ENCODE measurements at regions not wholly inside any gene's neighbourhood (a gene's known extent, or its start where the extent isn't known, plus 50 kb on each side); places are given as distances from the start of the nearest gene placed in this dataset.

GRCh38 chr6:23184351-23184750, 615.0 kb downstream of the HDGFL1 start:
- no peaks in the 10 kb centered on the region for H3K36me3 ChIP-seq
- H3K4me3 ChIP-seq = no peak overlapping the region
- H3K9me3 ChIP-seq = no peaks in the 10 kb centered on the region
- TF ChIP-seq CTCF (IDR thresholded peaks at IDR 0.05) = no peak
- TF ChIP-seq POLR2A (IDR thresholded peaks at IDR 0.05) = no peak
- peaks cover 0 to 12% (median 2%) of the 10 kb centered on the region in 12 donors for H3K4me1 ChIP-seq
- no peaks in the 10 kb centered on the region for H3K27me3 ChIP-seq
- no peak overlapping the region for H3K27ac ChIP-seq
- no peak for DNase-seq
- 96 to 98% (median 97%) methylated on average over 3 of the region's 3 CpGs for WGBS, 4 donors
- intact Hi-C loops (cut with DNase I) = no loop called here
- ATAC-seq = no peak

- intact Hi-C loops (cut with DNase I) = no loop called here
- H3K9me3 ChIP-seq = no peaks in the 10 kb centered on the region
- WGBS, 4 donors = 81 to 96% (median 94%) methylated on average over 3 of the region's 3 CpGs
- no peaks in the 10 kb centered on the region for H3K36me3 ChIP-seq
- H3K4me3 ChIP-seq = no peak overlapping the region
- TF ChIP-seq POLR2A (IDR thresholded peaks at IDR 0.05) (no peak), CTCF (IDR thresholded peaks at IDR 0.05) (no peak)
- no peak for ATAC-seq
- H3K27me3 ChIP-seq = no peaks in the 10 kb centered on the region
- DNase-seq = no peak
- H3K4me1 ChIP-seq = no peaks in the 10 kb centered on the region
- H3K27ac ChIP-seq = no peak overlapping the region
Measured at GRCh38 chr6:23195487-23195886, 626.1 kb downstream of the HDGFL1 start.

- H3K27ac ChIP-seq = no peak overlapping the region
- H3K27me3 ChIP-seq = no peaks in the 10 kb centered on the region
- DNase-seq (no peak), ATAC-seq (no peak)
- intact Hi-C loops (cut with DNase I) = no loop called here
- 95% methylated on average over 4 of the region's 4 CpGs for WGBS, 4 donors
- no peak overlapping the region for H3K4me3 ChIP-seq
- TF ChIP-seq CTCF (IDR thresholded peaks at IDR 0.05) = no peak
- no peak for TF ChIP-seq POLR2A (IDR thresholded peaks at IDR 0.05)
- H3K36me3 ChIP-seq = no peaks in the 10 kb centered on the region
- no peaks in the 10 kb centered on the region for H3K9me3 ChIP-seq
- no peaks in the 10 kb centered on the region for H3K4me1 ChIP-seq
Measured at GRCh38 chr6:23199541-23199940, 630.2 kb downstream of the HDGFL1 start.

- no peaks in the 10 kb centered on the region for H3K27me3 ChIP-seq
- H3K9me3 ChIP-seq = peaks cover 0 to under 1% (median 0%) of the 10 kb centered on the region in 12 donors
- DNase-seq (no peak), ATAC-seq (no peak)
- H3K36me3 ChIP-seq = no peaks in the 10 kb centered on the region
- WGBS, 4 donors = 59 to 82% (median 70%) methylated on average over 3 of the region's 3 CpGs
- H3K4me1 ChIP-seq = no peaks in the 10 kb centered on the region
- intact Hi-C loops (cut with DNase I) = loop anchor here in 1 of 10 donors (10.0 kb wide), 1 partner anchor 214 kb away; no protein-coding TSS in a partner anchor
- H3K27ac ChIP-seq = no peak overlapping the region
- H3K4me3 ChIP-seq = no peak overlapping the region
- no peak for TF ChIP-seq POLR2A (IDR thresholded peaks at IDR 0.05)
- no peak for TF ChIP-seq CTCF (IDR thresholded peaks at IDR 0.05)
Measured at GRCh38 chr6:23200946-23201345, 631.6 kb downstream of the HDGFL1 start.
